ENCODE measurements at regions not wholly inside any gene's neighbourhood (a gene's known extent, or its start where the extent isn't known, plus 50 kb on each side); places are given as distances from the start of the nearest gene placed in this dataset.

DNA sequence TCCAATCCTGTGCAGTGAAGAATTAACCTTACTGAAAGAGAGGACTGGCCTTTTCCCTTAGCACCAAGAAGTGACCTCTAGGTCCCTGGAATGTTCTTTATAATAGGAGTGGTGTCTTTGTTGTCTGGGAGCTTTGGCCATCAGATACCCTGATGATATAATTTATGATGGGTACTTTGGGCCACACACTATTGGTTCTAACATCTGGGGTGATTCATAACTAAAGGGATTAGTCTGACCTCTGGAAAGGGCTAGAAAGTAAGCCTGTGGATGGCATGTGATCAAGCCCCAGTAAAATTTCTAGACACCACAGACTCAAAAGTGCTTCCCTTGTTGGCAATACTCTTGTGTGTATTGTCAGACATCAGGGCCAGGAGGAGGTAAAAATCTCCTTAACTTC, 891.2 kb downstream of the KCNA4 start:
- Histone ChIP-seq H3K27me3 (no peaks in the 10 kb centered on the region), H3K9ac (no peak overlapping the region)
- no peak for TF ChIP-seq Cebpa-rat (IDR thresholded peaks at IDR 0.05)

GRCh38 chr11:29124470-29124869, 892.4 kb downstream of the KCNA4 start:
- Histone ChIP-seq H3K4me1 (no peaks in the 10 kb centered on the region), H3K4me2 (no peak overlapping the region), H3K27me3 (no peaks in the 10 kb centered on the region), H3K4me3 (no peak overlapping the region), H3K36me3 (no peaks in the 10 kb centered on the region), H4K20me1 (no peaks in the 10 kb centered on the region), H3K9me3 (no peaks in the 10 kb centered on the region), H3K9ac (no peak overlapping the region), H3K27ac (no peak overlapping the region)
- TF ChIP-seq Cebpa-rat (IDR thresholded peaks at IDR 0.05) = no peak

More for the DNA sequence above, 891.2 kb downstream of the KCNA4 start:
- Histone ChIP-seq H3K4me2 (no peak overlapping the region), H3K36me3 (no peaks in the 10 kb centered on the region), H3K27ac (no peak overlapping the region), H4K20me1 (no peaks in the 10 kb centered on the region), H3K4me3 (no peak overlapping the region), H3K9me3 (no peaks in the 10 kb centered on the region), H3K4me1 (no peaks in the 10 kb centered on the region)

DNA sequence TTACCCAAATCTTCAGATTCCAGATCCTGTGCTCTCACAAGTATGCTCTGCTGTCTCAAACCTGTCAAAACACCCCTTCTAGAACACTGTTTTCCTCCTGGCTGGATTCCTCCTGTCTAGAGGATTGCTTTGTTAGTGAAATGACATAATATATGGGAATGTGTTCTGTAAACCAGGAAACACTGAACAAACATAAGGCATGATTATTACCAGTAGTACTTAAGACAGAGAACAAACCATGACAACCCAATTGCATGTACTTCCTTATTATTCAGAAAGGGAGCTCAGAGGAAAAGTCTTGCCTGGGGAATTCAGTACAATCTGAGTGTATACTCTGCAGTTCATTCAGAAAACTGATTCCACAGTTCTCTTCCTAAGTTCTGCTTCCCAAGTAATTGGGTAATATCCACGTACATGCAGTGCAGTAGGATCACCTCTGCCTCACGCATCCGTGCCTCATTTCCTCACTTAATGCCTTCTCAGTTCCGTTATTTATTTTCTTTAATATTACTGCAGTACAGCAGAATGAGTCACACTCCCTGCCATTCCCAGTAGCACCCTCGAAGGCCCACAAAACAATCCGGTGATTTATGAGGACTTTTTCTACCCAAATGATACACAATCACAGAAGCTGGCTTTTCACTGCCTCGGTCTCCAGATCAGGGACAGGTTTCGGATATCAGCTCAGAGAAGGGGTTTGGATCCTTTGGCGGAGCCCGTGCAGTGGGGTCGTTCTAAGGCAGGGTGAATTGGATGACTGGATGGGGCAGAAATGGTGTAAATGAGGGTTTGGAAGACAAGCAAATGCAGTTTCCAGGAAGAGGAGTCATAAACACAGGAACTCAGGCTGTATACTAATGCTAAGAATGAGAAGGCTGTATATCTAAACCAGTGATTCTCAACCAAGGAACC, 896.9 kb downstream of the KCNA4 start:
- no peaks in the 10 kb centered on the region for H3K36me3 ChIP-seq
- H3K4me2 ChIP-seq = no peak overlapping the region
- H3K9ac ChIP-seq = no peak overlapping the region
- H4K20me1 ChIP-seq = no peaks in the 10 kb centered on the region
- no peaks in the 10 kb centered on the region for H3K9me3 ChIP-seq
- no peak overlapping the region for H3K4me3 ChIP-seq
- H3K4me1 ChIP-seq = no peaks in the 10 kb centered on the region
- H3K27me3 ChIP-seq = no peaks in the 10 kb centered on the region
- H3K27ac ChIP-seq = no peak overlapping the region
- no peak for TF ChIP-seq Cebpa-rat (IDR thresholded peaks at IDR 0.05)

DNA sequence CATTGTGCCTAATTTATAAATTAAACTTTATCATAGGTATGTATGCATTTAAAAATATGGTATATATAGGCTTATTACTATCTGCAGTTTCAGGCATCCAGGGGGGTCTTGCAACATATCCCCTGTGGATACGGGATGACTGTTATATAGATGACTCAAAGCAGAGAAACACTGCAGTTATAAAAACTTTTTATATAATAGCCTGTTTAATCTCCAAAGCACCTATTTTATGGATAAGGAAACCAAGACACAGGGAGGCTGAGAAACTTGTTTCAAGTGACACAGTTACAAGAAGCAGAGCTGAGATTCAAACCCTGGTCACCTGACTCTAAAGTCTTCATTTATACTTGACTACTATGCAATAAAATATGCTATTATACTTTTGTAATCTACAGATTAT, 897.7 kb downstream of the KCNA4 start:
- Histone ChIP-seq H3K4me1 (no peaks in the 10 kb centered on the region), H4K20me1 (no peaks in the 10 kb centered on the region), H3K27ac (no peak overlapping the region), H3K4me2 (no peak overlapping the region), H3K36me3 (no peaks in the 10 kb centered on the region), H3K4me3 (no peak overlapping the region), H3K27me3 (no peaks in the 10 kb centered on the region), H3K9me3 (no peaks in the 10 kb centered on the region), H3K9ac (no peak overlapping the region)
- TF ChIP-seq Cebpa-rat (IDR thresholded peaks at IDR 0.05) = no peak

GRCh38 chr11:29100967-29101366, 915.9 kb downstream of the KCNA4 start:
- H3K4me3 ChIP-seq = no peak overlapping the region
- H3K27ac ChIP-seq = no peak overlapping the region
- no peaks in the 10 kb centered on the region for H3K36me3 ChIP-seq
- no peak overlapping the region for H3K4me2 ChIP-seq
- H3K9me3 ChIP-seq = peaks cover 9% of the 10 kb centered on the region
- no peaks in the 10 kb centered on the region for H4K20me1 ChIP-seq
- no peak for TF ChIP-seq Cebpa-rat (IDR thresholded peaks at IDR 0.05)
- H3K27me3 ChIP-seq = no peaks in the 10 kb centered on the region
- H3K4me1 ChIP-seq = no peaks in the 10 kb centered on the region
- H3K9ac ChIP-seq = no peak overlapping the region

DNA sequence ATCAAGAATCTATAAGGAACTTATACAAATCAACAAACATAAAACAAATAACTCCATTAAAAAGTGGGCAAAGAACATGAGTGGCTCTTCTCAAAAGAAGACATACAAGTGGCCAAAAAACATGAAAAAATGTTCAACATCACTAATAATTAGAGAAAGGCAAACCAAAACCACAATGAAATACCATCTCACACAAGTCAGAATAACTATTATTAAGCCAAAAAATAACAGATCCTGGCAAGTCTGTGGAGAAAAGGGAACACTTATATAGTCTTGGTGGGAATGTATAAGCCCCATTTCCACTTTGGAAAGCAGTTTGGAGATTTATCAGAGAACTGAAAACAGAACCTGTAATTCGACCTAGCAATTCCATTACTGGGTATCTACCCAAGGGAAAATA, 921.0 kb downstream of the KCNA4 start:
- no peaks in the 10 kb centered on the region for H3K27me3 ChIP-seq
- H3K4me1 ChIP-seq = no peaks in the 10 kb centered on the region
- H3K27ac ChIP-seq = no peak overlapping the region
- no peaks in the 10 kb centered on the region for H3K36me3 ChIP-seq
- H4K20me1 ChIP-seq = no peaks in the 10 kb centered on the region
- H3K9ac ChIP-seq = no peak overlapping the region
- no peak overlapping the region for H3K4me2 ChIP-seq
- no peaks in the 10 kb centered on the region for H3K9me3 ChIP-seq
- H3K4me3 ChIP-seq = no peak overlapping the region
- TF ChIP-seq Cebpa-rat (IDR thresholded peaks at IDR 0.05) = no peak

- H3K27me3 ChIP-seq = no peaks in the 10 kb centered on the region
- TF ChIP-seq Cebpa-rat (IDR thresholded peaks at IDR 0.05) = no peak
- no peak overlapping the region for H3K4me2 ChIP-seq
- no peaks in the 10 kb centered on the region for H4K20me1 ChIP-seq
- H3K9me3 ChIP-seq = no peaks in the 10 kb centered on the region
- H3K9ac ChIP-seq = no peak overlapping the region
- H3K4me1 ChIP-seq = no peaks in the 10 kb centered on the region
- no peak overlapping the region for H3K27ac ChIP-seq
- H3K36me3 ChIP-seq = no peaks in the 10 kb centered on the region
- no peak overlapping the region for H3K4me3 ChIP-seq
Observed at GRCh38 chr11:29093416-29094120, 923.3 kb downstream of the KCNA4 start.

- Histone ChIP-seq H4K20me1 (no peaks in the 10 kb centered on the region), H3K36me3 (no peaks in the 10 kb centered on the region), H3K9ac (no peak overlapping the region), H3K4me2 (no peak overlapping the region), H3K27ac (no peak overlapping the region), H3K27me3 (no peaks in the 10 kb centered on the region), H3K9me3 (no peaks in the 10 kb centered on the region), H3K4me1 (no peaks in the 10 kb centered on the region), H3K4me3 (no peak overlapping the region)
- TF ChIP-seq Cebpa-rat (IDR thresholded peaks at IDR 0.05) = no peak
Observed at GRCh38 chr11:29087200-29087812, 929.5 kb downstream of the KCNA4 start.

- Histone ChIP-seq H4K20me1 (no peaks in the 10 kb centered on the region), H3K4me1 (no peaks in the 10 kb centered on the region), H3K9ac (no peak overlapping the region), H3K36me3 (no peaks in the 10 kb centered on the region), H3K4me3 (no peak overlapping the region), H3K4me2 (no peak overlapping the region), H3K9me3 (0 out of 2 replicates have a peak, but pooled peaks cover 6% of the 10 kb centered on the region), H3K27ac (no peak overlapping the region), H3K27me3 (no peaks in the 10 kb centered on the region)
- TF ChIP-seq Cebpa-rat (IDR thresholded peaks at IDR 0.05) = no peak
Observed at GRCh38 chr11:29075726-29076125, 941.1 kb downstream of the KCNA4 start.
